ENCODE measurements at regions not wholly inside any gene's neighbourhood (a gene's known extent, or its start where the extent isn't known, plus 50 kb on each side); places are given as distances from the start of the nearest gene placed in this dataset.
"Not testable (repeated sequence)": the region's sequence is repeated elsewhere in the genome, so short reads cannot be mapped to it uniquely, and the experiment has no call there.

DNA sequence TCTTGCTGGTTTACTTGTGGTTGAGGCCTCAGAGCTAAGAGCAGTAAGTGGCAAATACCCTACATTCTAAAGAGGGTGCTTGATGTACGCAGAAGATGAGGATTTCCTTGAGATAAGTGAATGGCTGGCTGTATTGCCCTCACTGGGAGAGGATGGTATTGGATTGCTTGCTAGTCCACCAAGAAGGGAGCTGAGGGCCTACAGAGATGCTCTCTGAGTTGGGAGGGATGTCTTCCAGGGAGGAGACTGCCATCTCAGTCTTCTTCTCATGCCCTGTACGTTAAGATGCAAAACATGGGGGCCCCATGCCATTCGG, 669.1 kb downstream of the UTRN start:
- H3K4me3 ChIP-seq (ENCODE audit: low read depth, low read length): no peak overlapping the region
- no peak for DNase-seq (ENCODE audit: low read depth)
- TF ChIP-seq CTCF (IDR thresholded peaks at IDR 0.05; ENCODE audit: insufficient read depth, low read depth, low read length): no peak

DNA sequence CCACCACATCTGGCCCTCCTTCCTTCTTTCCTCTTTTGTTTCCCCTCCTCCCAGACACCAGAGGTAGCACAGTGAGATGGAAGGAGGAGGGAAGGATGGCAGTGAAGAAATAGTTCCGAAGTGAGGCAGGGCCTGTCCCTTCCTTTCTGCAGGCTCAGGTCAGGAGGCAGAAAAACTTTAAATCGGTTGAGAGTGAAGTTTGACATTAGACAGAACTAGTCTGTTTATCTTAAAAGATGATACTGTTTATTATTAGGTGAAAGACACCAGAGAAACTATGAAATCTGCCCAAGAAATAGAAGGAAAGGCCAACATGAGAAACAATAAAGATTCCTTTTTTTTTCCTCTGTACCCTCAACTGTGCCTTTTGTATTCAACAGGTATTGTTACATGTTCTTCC, 670.3 kb downstream of the UTRN start:
- DNase-seq (ENCODE audit: low read depth): peak; percentile 31
- TF ChIP-seq CTCF (IDR thresholded peaks at IDR 0.05; ENCODE audit: insufficient read depth, low read depth, low read length): no peak
- no peak overlapping the region for H3K4me3 ChIP-seq (ENCODE audit: low read depth, low read length)

GRCh38 chr6:144955859-144956258, 670.7 kb downstream of the UTRN start:
- H3K4me3 ChIP-seq (ENCODE audit: low read depth, low read length): no peak overlapping the region
- peak; percentile 9 for DNase-seq (ENCODE audit: low read depth)

DNA sequence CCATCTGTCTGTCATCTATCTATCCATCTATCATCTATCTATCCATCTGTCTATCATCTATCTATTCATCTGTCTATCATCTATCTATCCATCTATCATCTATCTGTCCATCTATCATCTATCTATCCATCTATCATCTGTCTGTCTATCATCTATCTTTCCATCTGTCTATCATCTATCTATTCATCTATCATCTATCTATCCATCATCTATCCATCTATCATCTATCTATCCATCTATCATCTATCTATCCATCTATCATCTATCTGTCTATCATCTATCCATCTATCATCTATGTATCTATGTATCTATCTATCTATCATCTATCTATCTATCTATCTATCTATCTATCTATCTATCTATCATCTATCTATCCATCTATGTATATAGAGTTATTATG, 671.6 kb downstream of the UTRN start:
- H3K4me3 ChIP-seq (ENCODE audit: low read depth, low read length); DNase-seq (ENCODE audit: low read depth): not testable (repeated sequence)

More at GRCh38 chr6:144955859-144956258, 670.7 kb downstream of the UTRN start:
- no peak for TF ChIP-seq CTCF (IDR thresholded peaks at IDR 0.05; ENCODE audit: insufficient read depth, low read depth, low read length)

- TF ChIP-seq CTCF (IDR thresholded peaks at IDR 0.05; ENCODE audit: insufficient read depth, low read depth, low read length): no peak
- DNase-seq (ENCODE audit: low read depth): no peak
- no peak overlapping the region for H3K4me3 ChIP-seq (ENCODE audit: low read depth, low read length)
These were observed 672.3 kb downstream of the UTRN start for GRCh38 chr6:144957236-144957937.

- DNase-seq (ENCODE audit: low read depth): no peak
These were observed 684.0 kb downstream of the UTRN start for GRCh38 chr6:144969154-144969553.

More at GRCh38 chr6:144969154-144969553, 684.0 kb downstream of the UTRN start:
- TF ChIP-seq CTCF (IDR thresholded peaks at IDR 0.05; ENCODE audit: insufficient read depth, low read depth, low read length): no peak
- H3K4me3 ChIP-seq (ENCODE audit: low read depth, low read length): no peak overlapping the region

All from fibroblast of villous mesenchyme (primary cell).